ENCODE measurements at regions not wholly inside any gene's neighbourhood (a gene's known extent, or its start where the extent isn't known, plus 50 kb on each side); places are given as distances from the start of the nearest gene placed in this dataset.

DNA sequence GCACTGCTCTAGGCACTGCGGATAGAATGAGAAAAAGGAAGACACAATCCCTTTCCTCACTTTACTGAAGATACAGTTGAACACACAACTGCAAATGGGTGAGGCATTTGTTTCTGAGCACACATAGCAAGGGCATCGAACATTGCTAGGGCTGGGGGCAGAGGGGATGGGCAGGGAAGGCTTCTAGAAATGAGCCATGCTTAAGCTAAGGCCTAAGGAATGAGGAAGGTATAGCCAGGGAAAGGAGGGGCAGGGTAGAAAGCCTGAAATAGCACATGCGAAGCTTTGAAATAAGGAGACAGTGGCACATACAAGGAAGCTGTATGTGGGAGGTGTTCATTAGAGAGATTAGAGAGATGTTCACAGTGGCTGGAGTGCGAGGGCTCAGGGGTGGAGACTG is 92.7 kb downstream of the KIF4B start:
- TF ChIP-seq, protein P1, sequence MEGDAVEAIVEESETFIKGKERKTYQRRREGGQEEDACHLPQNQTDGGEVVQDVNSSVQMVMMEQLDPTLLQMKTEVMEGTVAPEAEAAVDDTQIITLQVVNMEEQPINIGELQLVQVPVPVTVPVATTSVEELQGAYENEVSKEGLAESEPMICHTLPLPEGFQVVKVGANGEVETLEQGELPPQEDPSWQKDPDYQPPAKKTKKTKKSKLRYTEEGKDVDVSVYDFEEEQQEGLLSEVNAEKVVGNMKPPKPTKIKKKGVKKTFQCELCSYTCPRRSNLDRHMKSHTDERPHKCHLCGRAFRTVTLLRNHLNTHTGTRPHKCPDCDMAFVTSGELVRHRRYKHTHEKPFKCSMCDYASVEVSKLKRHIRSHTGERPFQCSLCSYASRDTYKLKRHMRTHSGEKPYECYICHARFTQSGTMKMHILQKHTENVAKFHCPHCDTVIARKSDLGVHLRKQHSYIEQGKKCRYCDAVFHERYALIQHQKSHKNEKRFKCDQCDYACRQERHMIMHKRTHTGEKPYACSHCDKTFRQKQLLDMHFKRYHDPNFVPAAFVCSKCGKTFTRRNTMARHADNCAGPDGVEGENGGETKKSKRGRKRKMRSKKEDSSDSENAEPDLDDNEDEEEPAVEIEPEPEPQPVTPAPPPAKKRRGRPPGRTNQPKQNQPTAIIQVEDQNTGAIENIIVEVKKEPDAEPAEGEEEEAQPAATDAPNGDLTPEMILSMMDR (conservative IDR thresholded peaks at IDR 0.05; ENCODE audit: low read depth, low read length) = no peak
- TF ChIP-seq POLR2A (IDR thresholded peaks at IDR 0.05; ENCODE audit: low read depth, low read length) (no peak), CEBPB (IDR thresholded peaks at IDR 0.05; ENCODE audit: low read depth, low read length) (no peak)
- TF ChIP-seq, protein P2, sequence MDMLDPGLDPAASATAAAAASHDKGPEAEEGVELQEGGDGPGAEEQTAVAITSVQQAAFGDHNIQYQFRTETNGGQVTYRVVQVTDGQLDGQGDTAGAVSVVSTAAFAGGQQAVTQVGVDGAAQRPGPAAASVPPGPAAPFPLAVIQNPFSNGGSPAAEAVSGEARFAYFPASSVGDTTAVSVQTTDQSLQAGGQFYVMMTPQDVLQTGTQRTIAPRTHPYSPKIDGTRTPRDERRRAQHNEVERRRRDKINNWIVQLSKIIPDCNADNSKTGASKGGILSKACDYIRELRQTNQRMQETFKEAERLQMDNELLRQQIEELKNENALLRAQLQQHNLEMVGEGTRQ (IDR thresholded peaks at IDR 0.05; ENCODE audit: low read depth, low read length) = no peak
